Immature natural killer cell (primary cell): ENCODE measurements at regions not wholly inside any gene's neighbourhood (a gene's known extent, or its start where the extent isn't known, plus 50 kb on each side); places are given as distances from the start of the nearest gene placed in this dataset.
A peak's percentile ranks its signal among the peaks of the same experiment; 100 is the strongest.

Source experiments
- DNase-seq, 3 donors: peaks; one replicate each; pipeline ENCODE4 v3.0.0; 2022; ENCODE audit warnings: mixed read lengths in 1 of 3
- H3K27ac Mint-ChIP-seq, 6 donors: one replicate each; pipeline ENCODE4 v1.8.0; 2020; ENCODE audit warnings: mixed read lengths in 6 of 6, mild to moderate bottlenecking in 5 of 6, inconsistent platforms in 4 of 6, moderate library complexity in 3 of 6
- H3K27me3 Mint-ChIP-seq, 3 donors: one replicate each; pipeline ENCODE4 v1.8.0; 2020 to 2021; ENCODE audit warnings: low read depth in 3 of 3, mild to moderate bottlenecking in 3 of 3, mixed read lengths in 3 of 3, moderate library complexity in 3 of 3, inconsistent platforms in 1 of 3
- H3K36me3 Mint-ChIP-seq, 3 donors: one replicate each; pipeline ENCODE4 v1.8.0; 2020; ENCODE audit warnings: mixed read lengths in 3 of 3, inconsistent platforms in 2 of 3, mild to moderate bottlenecking in 2 of 3
- H3K4me1 Mint-ChIP-seq, 2 donors: one replicate each; pipeline ENCODE4 v1.8.0; 2020; ENCODE audit warnings: inconsistent platforms in 2 of 2, mild to moderate bottlenecking in 2 of 2, mixed read lengths in 2 of 2, moderate library complexity in 1 of 2
- H3K4me3 Mint-ChIP-seq, 5 donors: one replicate each; pipeline ENCODE4 v1.8.0; 2020; ENCODE audit warnings: mild to moderate bottlenecking in 5 of 5, mixed read lengths in 5 of 5, inconsistent platforms in 3 of 5, moderate library complexity in 3 of 5
- H3K9me3 Mint-ChIP-seq, 6 donors: one replicate each; pipeline ENCODE4 v1.8.0; 2020; ENCODE audit warnings: mild to moderate bottlenecking in 6 of 6, mixed read lengths in 6 of 6, inconsistent platforms in 4 of 6, moderate library complexity in 3 of 6

GRCh38 chr17:422196-422930 lies 69.8 kb upstream of the RPH3AL start:
- Mint-ChIP-seq H3K4me3 (no peak overlapping the region), H3K27ac (no peak overlapping the region), H3K9me3 (no peaks in the 10 kb centered on the region), H3K4me1 (peaks cover 27% of the 10 kb centered on the region in 2 donors), H3K36me3 (peaks cover 0 to 5% (median 0%) of the 10 kb centered on the region in 3 donors), H3K27me3 (peaks cover 2 to 3% (median 2%) of the 10 kb centered on the region in 3 donors)
- no peak for DNase-seq

- H3K36me3 Mint-ChIP-seq = peaks cover 0 to 5% (median 0%) of the 10 kb centered on the region in 3 donors
- H3K9me3 Mint-ChIP-seq = no peaks in the 10 kb centered on the region
- H3K4me1 Mint-ChIP-seq = peaks cover 43 to 45% of the 10 kb centered on the region in 2 donors
- H3K4me3 Mint-ChIP-seq = peak overlapping the region in 1 of 5 donors; percentile 33
- DNase-seq = no peak
- peaks cover 2 to 10% (median 4%) of the 10 kb centered on the region in 3 donors for H3K27me3 Mint-ChIP-seq
- no peak overlapping the region for H3K27ac Mint-ChIP-seq
These were observed 68.0 kb upstream of the RPH3AL start for GRCh38 chr17:420479-421175.

GRCh38 chr17:419073-419735 lies 66.6 kb upstream of the RPH3AL start:
- peak; percentile 32 to 43 (median 37) for DNase-seq
- Mint-ChIP-seq H3K36me3 (peaks cover 0 to 5% (median 0%) of the 10 kb centered on the region in 3 donors), H3K27ac (peak overlapping the region; percentile 17 to 94 (median 66)), H3K9me3 (no peaks in the 10 kb centered on the region), H3K27me3 (peaks cover 2 to 12% (median 4%) of the 10 kb centered on the region in 3 donors), H3K4me1 (peaks cover 57% of the 10 kb centered on the region in 2 donors), H3K4me3 (peak overlapping the region; percentile 28 to 44 (median 36))

GRCh38 chr17:418421-418751 lies 65.8 kb upstream of the RPH3AL start:
- DNase-seq = peak; percentile 48 to 54 (median 52)
- Mint-ChIP-seq H3K27ac (peak overlapping the region; percentile 52 to 94 (median 79)), H3K9me3 (no peaks in the 10 kb centered on the region), H3K36me3 (peaks cover 0 to 5% (median 4%) of the 10 kb centered on the region in 3 donors), H3K27me3 (peaks cover 2 to 10% (median 4%) of the 10 kb centered on the region in 3 donors), H3K4me3 (peak overlapping the region; percentile 51 to 80 (median 70)), H3K4me1 (peaks cover 62 to 63% of the 10 kb centered on the region in 2 donors)

- Mint-ChIP-seq H3K27ac (peak overlapping the region in 5 of 6 donors; percentile 77 to 94 (median 83)), H3K9me3 (no peaks in the 10 kb centered on the region), H3K27me3 (peaks cover 2 to 10% (median 4%) of the 10 kb centered on the region in 3 donors), H3K4me1 (peaks cover 66 to 67% of the 10 kb centered on the region in 2 donors), H3K36me3 (peaks cover 0 to 5% (median 4%) of the 10 kb centered on the region in 3 donors), H3K4me3 (peak overlapping the region; percentile 51 to 80 (median 70))
- DNase-seq = no peak
These were observed 65.2 kb upstream of the RPH3AL start for GRCh38 chr17:417691-418420.

- Mint-ChIP-seq H3K27ac (peak overlapping the region; percentile 78 to 96 (median 91)), H3K27me3 (peaks cover 4 to 10% (median 6%) of the 10 kb centered on the region in 3 donors), H3K36me3 (peaks cover 0 to 5% (median 4%) of the 10 kb centered on the region in 3 donors), H3K4me3 (peak overlapping the region; percentile 64 to 80 (median 71)), H3K9me3 (no peaks in the 10 kb centered on the region), H3K4me1 (peaks cover 79 to 80% of the 10 kb centered on the region in 2 donors)
- peak; percentile 45 to 48 (median 45) for DNase-seq
These were observed 63.9 kb upstream of the RPH3AL start for GRCh38 chr17:416293-417206.

- peaks cover 24 to 35% (median 27%) of the 10 kb centered on the region in 3 donors for H3K27me3 Mint-ChIP-seq
- DNase-seq = no peak
- peaks cover 0 to 4% (median 0%) of the 10 kb centered on the region in 3 donors for H3K36me3 Mint-ChIP-seq
- peaks cover 90 to 95% of the 10 kb centered on the region in 2 donors for H3K4me1 Mint-ChIP-seq
- peak overlapping the region; percentile 53 to 82 (median 72) for H3K4me3 Mint-ChIP-seq
- no peaks in the 10 kb centered on the region for H3K9me3 Mint-ChIP-seq
- peak overlapping the region; percentile 68 to 96 (median 86) for H3K27ac Mint-ChIP-seq
These were observed 61.2 kb upstream of the RPH3AL start for GRCh38 chr17:413706-414380.

- peaks cover 22 to 35% (median 27%) of the 10 kb centered on the region in 3 donors for H3K27me3 Mint-ChIP-seq
- H3K27ac Mint-ChIP-seq = peak overlapping the region; percentile 28 to 96 (median 72)
- H3K4me3 Mint-ChIP-seq = peak overlapping the region; percentile 38 to 90 (median 75)
- H3K9me3 Mint-ChIP-seq = no peaks in the 10 kb centered on the region
- peaks cover 82 to 87% of the 10 kb centered on the region in 2 donors for H3K4me1 Mint-ChIP-seq
- peaks cover 0 to 4% (median 0%) of the 10 kb centered on the region in 3 donors for H3K36me3 Mint-ChIP-seq
- DNase-seq = no peak
These were observed 60.4 kb upstream of the RPH3AL start for GRCh38 chr17:413016-413350.

- Mint-ChIP-seq H3K4me1 (peaks cover 79 to 81% of the 10 kb centered on the region in 2 donors), H3K27me3 (peaks cover 22 to 35% (median 27%) of the 10 kb centered on the region in 3 donors), H3K4me3 (peak overlapping the region; percentile 69 to 94 (median 88)), H3K27ac (peak overlapping the region; percentile 44 to 97 (median 82)), H3K9me3 (no peaks in the 10 kb centered on the region), H3K36me3 (peaks cover 0 to 4% (median 0%) of the 10 kb centered on the region in 3 donors)
- DNase-seq = peak; percentile 65 to 67 (median 67)
These were observed 59.8 kb upstream of the RPH3AL start for GRCh38 chr17:412211-413015.

GRCh38 chr17:411421-412120 lies 59.0 kb upstream of the RPH3AL start:
- H3K27ac Mint-ChIP-seq = peak overlapping the region; percentile 92 to 99 (median 97)
- peaks cover 70 to 74% of the 10 kb centered on the region in 2 donors for H3K4me1 Mint-ChIP-seq
- H3K36me3 Mint-ChIP-seq = peaks cover 0 to 4% (median 0%) of the 10 kb centered on the region in 3 donors
- peaks cover 21 to 30% (median 25%) of the 10 kb centered on the region in 3 donors for H3K27me3 Mint-ChIP-seq
- no peaks in the 10 kb centered on the region for H3K9me3 Mint-ChIP-seq
- no peak for DNase-seq
- peak overlapping the region; percentile 88 to 94 (median 89) for H3K4me3 Mint-ChIP-seq
